Kasumi-1 (cell line): ENCODE measurements at regions not wholly inside any gene's neighbourhood (a gene's known extent, or its start where the extent isn't known, plus 50 kb on each side); places are given as distances from the start of the nearest gene placed in this dataset.

Source experiments
- DNase-seq, 2 experiments: peaks; one replicate each; lab custom pipeline; 2025; lab: John Stamatoyannopoulos, UW

DNA sequence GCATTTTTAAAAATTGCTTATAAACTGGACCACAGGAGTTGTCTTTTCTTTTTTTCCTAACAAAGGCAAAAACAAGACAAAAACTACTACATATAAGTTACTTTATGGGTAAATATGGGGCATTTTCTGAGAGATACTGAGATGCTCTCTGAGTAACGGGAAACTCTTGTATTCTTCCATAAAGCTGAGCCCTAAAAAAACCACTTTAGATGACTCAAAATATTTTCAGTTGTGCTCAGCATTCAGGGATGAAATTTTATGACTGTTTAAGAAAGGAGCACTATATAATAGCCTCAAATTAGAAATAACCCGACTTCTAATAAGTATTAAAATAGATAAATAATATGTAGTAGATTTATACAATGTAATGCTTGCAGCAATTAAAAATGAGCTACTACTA, 644.5 kb downstream of the KCTD16 start:
- no peak for DNase-seq

DNA sequence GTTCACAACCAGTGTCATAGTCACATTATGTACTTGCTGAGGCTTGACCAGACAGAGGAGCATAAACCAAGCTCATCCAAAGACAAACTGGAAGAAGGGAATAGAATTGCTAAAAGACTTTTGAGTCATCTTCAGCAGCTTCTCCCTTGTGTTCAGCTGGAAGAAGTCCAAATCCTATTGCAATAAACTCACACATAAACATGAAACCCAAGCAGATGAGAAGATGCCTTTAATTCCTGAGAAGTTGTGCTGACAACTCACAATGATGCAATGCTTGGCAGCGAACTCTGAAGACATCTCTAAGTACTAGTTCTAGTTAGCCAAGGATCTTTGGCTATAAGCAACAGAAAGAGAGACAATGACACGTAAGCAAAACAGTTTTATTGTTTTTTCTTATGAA, 642.1 kb downstream of the KCTD16 start:
- DNase-seq, result no peak

DNA sequence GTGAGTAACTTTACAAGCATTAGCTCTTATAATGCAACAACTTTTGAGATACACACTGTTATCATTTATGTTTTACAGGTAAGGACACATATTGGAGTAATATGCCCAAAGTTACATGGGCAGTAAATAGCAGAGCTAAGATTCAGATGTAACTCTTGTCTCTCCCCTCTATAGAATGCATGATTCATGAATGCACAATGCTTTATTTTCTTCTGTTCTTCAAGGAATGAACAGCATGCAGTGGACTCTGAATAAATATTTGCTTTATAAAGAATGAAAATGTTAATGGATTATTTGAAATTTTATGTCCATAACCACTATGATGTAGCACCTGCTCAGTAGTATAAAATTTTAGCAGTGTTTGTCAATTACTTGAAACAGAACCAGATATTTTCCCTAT, 629.5 kb downstream of the KCTD16 start:
- DNase-seq, result no peak

DNA sequence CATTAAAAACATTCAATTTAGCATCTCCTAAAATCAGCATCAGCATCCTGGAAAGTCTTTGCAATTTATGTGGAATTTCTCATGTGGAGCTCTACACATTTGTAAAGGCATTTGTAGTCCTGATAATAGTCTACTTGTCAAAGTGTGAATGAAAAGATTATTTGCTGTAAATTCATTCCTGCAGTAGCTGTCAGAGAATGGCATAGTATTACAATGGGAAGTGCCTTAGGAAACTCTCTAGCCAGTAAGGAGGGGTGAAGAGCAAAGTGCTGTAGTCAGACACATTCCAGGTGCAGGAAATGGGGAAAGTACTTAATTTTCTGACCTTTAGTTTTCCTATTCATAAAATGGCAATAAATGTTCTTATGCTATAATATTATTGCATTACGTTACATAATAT, 627.9 kb downstream of the KCTD16 start:
- DNase-seq, result no peak

DNA sequence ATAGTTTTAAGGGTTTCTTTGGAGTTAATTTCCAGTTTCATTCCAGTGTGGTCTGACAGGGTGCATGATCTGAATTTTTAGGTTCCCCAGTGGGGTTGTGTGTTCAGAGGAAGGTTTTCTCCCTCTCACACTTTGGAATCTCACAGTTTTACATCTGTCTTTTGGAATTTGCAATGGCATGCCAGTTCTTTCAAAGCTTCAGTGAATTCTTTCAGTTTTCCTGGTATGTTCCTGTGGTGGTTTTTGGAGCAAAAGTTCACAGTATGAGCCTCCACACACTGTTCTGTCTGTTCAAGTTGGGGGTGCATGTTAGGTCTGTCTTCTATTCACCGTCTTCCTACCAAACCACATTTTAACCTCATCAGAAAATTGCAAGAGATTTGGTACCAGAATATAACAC, 624.2 kb downstream of the KCTD16 start:
- no peak for DNase-seq

DNA sequence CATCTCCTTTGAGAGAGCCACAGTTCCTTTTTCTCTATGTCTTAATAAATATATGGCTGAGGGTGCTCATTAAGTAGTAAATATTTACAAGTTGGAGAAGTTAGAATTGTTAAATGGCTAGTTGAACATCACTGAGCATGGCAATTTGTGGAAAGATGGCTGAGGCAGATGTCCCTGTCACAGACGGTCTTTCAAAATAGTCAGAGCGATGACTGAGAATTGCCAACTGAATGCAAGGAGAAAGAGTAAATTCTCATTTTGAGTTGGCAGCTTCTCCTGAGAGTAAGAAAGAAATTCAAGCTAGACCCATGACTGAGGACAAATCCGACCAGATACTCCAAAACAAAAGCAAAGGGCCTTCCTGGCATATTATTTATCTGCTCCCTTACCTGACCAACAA, 617.9 kb downstream of the KCTD16 start:
- DNase-seq, result no peak

DNA sequence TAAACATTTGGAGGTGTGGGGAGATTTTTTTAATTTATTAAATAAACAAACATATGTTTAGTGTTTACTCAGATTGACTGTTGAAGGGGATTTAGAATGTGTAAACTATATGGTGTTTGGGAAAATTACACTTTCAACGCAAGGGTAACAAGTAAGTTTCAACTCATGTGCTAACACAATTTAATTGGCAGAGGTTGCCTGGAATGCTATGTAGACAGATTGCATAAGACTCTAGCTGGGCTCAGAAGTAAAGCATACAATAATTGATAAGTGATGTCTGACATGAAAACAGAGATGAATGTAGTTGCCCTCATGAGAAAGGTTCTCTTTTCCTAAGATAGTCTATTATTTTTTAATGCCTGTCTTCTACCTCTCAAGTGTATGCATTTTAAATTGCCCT, 617.4 kb downstream of the KCTD16 start:
- DNase-seq, result no peak

DNA sequence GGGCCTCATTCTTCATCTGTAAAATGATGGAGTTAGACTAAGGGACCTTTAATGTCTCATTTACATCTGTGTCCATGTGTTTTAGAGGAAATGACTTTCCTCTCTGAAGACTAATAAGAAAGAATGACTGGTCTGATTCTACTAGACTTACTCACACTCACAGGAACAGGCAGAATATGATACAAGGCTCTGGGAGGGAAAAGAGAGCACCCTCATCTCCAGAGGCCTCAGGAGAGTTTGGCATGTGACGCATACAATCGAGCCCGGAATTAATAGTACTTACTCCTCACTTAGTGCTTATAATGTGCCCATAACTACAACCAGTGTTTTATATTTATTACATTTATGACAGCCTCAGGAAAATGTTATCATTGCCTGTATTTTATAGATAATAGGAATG, 608.7 kb downstream of the KCTD16 start:
- no peak for DNase-seq

DNA sequence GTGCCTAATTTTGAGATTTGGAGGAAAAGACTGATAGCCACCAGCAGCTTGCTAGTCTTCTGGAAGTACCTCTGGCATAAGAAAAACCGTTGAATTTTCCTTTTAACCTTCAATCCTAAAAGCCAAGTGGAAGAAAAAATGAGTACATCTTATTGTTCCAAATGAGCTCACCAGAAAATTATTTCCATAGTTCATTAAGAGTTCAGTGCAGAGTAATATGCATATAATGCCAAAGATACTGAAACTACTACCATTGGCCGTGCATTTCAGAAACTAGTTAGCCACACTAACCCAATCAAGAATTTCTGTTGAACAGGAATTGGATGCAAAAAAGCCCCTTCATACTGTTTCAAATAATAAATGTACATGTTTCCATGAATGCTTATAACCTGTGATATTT, 607.9 kb downstream of the KCTD16 start:
- no peak for DNase-seq

DNA sequence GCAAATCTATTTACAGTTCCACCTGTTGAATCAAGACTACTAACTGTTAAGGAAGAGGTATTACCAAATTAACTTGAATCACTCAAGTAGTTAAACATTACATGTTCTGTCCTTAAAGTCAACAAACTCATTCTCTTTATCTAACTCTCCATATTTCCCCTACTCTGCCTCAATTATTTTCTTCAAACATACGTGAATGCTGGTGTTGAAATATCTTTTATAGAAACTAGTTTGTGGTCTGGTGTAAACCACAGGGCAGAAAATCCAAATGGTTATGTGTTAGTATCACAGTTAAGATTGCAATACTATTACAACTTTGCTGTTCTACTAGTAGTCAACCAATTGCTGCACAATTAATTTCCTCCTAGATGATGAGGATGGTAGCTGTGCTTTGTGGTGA, 603.5 kb downstream of the KCTD16 start:
- DNase-seq, result no peak

DNA sequence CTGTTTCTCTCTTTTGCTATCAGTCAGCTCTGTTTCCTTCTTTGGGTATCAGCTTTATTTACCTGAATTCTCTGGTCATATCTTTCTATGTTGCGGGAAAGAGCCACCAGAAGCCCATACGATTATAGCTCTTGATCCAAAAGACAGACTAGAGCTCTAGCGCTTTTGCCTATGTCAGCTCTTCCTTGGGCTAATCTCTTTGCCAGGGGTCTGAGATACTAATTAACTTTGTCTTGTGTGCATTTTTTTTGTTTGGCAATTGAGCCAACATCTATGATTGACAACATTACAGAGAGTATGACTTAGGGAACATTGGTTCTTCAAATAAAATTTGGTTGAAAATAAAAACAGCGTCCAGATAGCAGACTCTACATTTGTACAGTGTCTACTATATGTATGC, 603.0 kb downstream of the KCTD16 start:
- no peak for DNase-seq

DNA sequence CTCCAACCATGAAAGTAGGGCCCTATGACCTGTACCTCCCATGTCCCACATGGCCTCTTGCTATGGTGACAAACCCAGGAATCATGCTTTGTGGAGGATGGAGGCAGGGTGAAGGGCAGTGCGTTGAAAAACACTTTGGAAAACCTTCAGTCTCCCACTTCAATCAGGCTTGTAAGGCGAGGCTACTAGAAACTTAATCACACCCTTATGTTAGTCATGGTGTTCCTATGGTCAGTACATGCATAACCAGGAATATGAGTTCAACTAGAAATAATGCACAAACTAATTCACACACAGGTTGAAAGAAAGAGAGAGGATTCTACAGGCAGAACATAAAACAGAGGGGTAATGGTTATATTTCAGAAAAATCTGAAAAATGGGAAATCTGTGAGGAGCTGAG, 601.1 kb downstream of the KCTD16 start:
- no peak for DNase-seq

DNA sequence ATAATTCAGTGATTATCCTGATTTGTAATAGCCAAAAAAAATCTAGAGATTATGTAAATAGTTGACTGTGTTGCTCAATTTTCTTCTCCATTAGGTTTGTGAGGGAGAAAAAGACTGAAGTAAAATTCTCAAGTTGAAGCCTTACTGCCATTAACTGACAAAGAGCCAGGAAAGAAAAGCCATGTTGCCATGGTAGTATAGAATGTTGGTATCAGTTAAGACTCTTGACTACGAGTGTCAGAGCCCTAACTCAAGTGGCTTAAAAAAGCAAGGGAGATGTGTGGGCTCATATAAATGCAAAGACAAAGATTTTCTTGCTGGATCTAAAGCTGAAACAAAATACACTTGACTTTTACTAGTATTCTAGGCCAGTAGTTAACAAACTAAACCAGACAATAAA, 571.7 kb downstream of the KCTD16 start:
- DNase-seq, result no peak

DNA sequence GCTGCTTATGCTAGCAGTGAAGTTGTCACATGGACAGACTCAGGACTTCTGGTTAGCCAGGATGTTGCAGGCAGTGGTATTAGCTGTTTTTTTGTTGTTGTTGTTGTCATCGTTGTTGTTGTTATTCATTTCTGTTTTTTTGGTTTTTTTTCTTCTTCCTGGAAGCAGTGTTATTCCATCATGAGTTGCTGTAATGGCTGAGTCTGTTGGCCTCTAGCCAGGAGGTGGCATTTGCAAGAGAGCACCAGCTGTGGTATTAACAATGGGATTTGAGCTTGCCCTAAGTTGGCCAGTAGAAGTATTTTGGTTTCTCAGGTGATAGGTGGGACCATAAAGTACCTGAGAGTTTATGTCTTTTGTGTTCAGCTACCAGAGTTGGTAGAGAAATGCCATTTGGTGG, 561.1 kb downstream of the KCTD16 start:
- DNase-seq, result no peak

DNA sequence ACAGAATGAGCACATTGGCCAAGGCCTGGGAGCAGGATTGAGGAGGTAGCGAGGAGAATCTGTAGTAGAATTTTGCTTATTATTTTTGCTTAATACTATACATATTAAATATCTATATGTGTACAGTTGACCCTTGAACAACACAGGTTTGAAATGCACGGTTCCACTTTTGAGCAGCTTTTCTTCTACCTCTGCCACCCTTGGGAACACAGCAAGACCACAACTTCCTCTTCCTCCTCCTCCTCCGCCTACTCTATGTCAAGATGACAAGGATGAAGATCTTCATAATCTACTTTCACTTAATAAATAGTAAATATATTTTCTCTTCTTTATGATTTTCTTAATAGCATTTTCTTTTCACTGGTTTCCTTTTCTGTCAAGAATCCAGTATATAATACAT, 541.4 kb downstream of the KCTD16 start:
- DNase-seq, result peak; percentile 80 to 81

DNA sequence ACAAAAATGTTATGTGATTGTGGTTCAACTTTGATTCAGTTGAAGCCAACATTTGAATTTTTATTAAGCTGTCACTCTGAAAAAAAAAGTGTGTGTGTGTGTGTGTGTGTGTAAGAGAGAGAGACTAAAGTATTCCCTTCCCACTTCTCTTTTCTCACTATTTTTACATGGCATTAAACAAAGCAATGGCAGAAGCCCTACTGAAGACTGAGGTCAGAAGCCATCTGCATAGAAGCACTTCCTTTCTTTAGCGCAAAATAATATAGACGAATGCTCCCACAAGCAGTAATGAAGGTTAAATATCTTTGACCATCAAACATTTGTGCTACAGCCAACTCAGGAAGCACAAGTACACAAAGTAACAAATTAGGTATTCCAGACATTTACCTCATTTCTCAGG, 540.5 kb downstream of the KCTD16 start:
- DNase-seq, result peak; percentile 28 to 38

DNA sequence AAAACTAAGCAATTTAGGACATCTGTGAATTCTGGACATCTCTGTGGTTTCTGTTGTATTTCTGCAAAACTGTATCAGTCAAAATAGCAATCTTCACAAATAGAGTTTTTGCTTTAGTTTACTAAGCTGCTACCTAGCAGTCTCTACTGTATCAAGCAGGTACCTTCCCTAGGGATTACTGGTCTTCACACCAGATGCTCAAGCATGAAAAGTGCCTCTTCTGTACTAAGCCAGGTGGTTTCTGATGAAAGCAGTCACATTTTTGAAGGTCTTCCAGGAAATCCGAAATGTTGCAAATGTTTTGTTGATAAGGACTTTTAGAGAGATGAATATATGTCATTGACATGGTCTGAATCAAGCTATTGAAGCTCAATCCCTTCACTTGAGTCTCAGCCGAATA, 540.0 kb downstream of the KCTD16 start:
- DNase-seq, result no peak

DNA sequence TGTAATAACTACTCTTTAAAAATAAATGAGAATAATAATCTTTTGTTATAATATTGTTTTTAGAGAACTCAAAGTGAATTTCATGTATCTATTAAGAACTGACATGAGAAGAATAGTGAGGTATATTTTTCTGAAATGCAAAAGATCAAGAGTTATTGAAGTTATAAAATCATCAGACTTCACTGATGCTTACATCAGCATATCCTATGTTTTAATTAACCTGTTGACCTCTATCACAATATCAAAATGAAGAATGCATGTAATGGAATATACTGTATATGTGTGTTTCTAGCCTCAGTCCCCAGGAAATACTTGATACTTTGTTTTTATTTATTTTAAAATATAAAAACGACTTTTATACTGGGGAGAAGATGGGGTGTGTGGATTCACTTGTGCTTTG, 533.1 kb downstream of the KCTD16 start:
- no peak for DNase-seq

DNA sequence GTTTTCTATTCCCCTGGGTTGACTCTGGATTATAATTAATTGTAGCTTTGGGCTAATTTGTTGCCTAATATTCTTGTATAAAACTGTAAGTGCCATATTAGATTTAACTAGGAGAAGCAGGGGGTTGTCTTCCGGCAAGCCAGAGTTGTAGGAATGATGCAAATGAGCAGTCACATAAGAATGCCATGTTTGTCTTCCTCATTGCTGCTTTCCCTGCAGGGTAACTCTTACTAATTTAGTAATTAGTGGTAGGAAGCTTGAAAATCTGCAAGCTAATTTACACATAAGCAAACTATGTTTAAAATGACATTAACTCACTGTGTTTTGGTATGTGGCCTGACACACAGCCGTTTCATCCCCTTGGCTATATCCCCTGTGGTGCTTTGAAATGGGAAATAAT, 527.8 kb downstream of the KCTD16 start:
- DNase-seq, result no peak

DNA sequence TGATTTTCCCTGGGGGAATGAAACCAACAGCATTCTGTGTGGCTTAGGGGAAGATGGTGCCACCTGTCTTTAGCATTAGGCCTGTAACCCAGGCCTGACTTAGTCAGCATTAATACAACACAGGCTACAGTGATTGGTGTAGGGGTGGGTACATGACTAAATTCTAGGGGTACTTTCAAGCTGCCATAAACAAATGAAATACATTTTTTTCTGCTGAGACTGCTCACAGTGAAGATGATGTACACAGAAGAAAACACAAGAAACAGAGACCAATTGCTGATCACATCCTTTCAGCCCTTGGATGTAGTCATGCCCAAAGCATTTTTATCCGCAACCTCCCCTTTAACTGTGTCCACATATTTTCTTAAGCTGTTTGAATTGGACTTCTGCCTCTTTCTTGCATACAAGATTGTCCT, 527.2 kb downstream of the KCTD16 start:
- no peak for DNase-seq

DNA sequence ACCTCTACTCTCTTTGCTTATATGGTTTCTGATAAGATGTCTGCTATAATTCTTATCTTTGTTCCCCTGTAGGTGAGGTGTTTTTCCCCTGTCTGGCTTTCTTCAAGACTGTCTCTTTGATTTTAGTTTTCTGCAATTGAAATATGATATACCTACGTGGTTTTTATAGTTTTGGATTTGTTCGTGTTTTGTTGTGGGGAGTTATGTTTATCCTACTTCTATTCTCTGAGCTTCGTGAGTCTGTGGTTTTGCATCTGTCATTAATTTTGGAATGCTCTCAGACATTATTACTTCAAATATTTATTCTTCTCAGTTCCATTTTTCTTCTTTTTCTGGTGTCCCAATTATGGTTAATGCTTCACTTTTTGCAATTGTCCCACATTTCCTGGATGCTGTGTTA, 521.3 kb downstream of the KCTD16 start:
- DNase-seq, result no peak

DNA sequence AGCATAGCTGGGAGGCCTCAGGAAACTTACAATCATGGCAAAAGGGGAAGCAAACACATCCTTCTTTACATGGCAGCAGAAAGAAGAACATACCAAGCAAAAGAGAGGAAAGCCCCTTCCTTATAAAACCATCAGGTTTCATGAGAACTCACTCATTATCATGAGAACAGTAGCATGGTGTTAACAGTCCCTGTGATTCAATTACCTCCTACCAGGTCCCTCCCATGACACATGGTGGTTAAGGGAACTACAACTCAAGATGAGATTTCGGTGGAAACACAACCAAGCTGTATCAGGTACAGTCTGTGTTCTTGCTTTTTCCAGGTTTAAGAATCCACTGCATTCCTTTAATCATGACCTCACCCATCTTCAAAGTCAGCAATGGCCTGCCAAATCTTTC, 514.2 kb downstream of the KCTD16 start:
- no peak for DNase-seq

DNA sequence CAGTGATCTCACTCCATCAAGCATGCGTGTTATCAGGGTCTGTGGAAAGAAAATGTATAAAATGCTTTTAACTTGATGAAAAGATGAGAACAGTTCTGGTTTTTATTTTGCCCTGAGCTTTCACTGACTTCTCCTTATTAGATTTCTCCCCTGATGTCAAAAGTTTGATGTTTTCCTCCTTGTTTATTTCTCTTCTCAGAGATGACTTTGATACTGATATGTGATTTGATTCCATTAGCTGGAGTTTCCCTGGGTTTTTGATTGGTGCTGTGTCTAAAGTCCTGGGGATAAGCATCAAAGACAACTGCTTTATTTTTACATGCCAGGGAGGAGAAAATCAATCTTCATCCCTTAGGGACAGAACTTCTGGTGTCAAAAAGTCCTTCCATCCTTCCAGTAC, 510.0 kb downstream of the KCTD16 start:
- no peak for DNase-seq

DNA sequence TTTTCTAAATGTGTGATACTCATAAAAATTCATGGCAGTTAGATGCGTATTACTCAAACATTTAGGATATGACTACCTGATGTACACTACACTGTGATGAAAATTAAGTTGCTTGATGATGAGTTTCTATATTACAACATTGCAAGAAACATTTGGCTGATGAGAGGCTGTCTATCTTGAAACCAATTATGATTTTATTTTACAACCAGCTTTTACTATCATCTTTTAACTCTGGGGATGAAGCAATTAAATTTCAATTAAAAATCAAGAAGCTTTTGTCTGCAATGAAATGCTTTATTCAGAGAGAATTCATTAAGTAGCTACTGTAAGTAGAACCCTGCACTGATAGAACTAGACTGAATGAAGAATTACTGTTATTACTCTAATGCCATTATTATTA, 500.4 kb downstream of the KCTD16 start:
- no peak for DNase-seq

DNA sequence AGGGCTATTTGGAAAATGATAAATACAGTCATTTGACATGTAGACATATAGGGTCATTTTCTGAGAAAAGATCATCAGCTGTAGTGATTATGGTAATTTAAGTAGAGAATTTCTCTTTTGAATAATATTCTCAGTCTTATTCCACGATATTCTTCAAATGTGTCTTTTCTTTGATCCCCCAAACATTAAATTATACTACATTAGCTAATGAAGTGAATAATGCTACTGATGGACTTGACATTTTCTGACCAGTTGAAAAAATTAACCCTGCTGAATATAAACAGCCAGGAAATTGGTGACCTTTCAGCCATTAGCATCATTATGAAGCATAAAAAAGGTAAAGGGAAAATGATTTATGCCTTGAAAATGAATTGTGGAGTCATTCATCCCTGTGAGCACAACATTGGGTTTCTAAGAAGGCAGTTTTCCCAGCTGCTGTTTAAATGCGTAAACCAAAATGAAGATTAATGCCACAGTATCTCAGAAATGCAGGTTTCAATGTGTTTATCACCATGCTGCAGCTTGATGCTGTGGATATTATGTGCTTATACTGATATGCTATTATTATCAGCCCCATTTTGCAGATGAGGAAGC, 489.1 kb downstream of the KCTD16 start:
- DNase-seq, result no peak
